HUES48 (cell line): ENCODE measurements at regions not wholly inside any gene's neighbourhood (a gene's known extent, or its start where the extent isn't known, plus 50 kb on each side); places are given as distances from the start of the nearest gene placed in this dataset.
A peak's percentile ranks its signal among the peaks of the same experiment; 100 is the strongest.

Experiments
- H3K27ac ChIP-seq: one replicate; pipeline ENCODE4 v1.7.0; 2013; ENCODE audit warnings: low read depth, low read length, inconsistent platforms
- H3K27me3 ChIP-seq: 2 replicates; pipeline ENCODE4 v1.6.1; 2013; ENCODE audit warnings: mild to moderate bottlenecking, low read length; ENCODE audit not compliant: control insufficient read depth, insufficient read depth
- H3K36me3 ChIP-seq: 2 replicates; pipeline ENCODE4 v1.6.1; 2013; ENCODE audit warnings: low read length; ENCODE audit not compliant: control insufficient read depth, insufficient read depth
- H3K4me1 ChIP-seq: 2 replicates; pipeline ENCODE4 v1.6.1; 2013; ENCODE audit warnings: mild to moderate bottlenecking, low read length; ENCODE audit not compliant: control insufficient read depth, insufficient read depth
- H3K4me3 ChIP-seq: 2 replicates; pipeline ENCODE4 v1.5.1; 2013; ENCODE audit warnings: mild to moderate bottlenecking, low read depth, low read length
- H3K9ac ChIP-seq: 2 replicates; pipeline ENCODE4 v1.6.1; 2013; ENCODE audit warnings: mild to moderate bottlenecking, low read depth, low read length, moderate library complexity
- H3K9me3 ChIP-seq: 2 replicates; pipeline ENCODE4 v1.6.1; 2013; ENCODE audit warnings: low read length; ENCODE audit not compliant: control insufficient read depth, insufficient read depth

DNA sequence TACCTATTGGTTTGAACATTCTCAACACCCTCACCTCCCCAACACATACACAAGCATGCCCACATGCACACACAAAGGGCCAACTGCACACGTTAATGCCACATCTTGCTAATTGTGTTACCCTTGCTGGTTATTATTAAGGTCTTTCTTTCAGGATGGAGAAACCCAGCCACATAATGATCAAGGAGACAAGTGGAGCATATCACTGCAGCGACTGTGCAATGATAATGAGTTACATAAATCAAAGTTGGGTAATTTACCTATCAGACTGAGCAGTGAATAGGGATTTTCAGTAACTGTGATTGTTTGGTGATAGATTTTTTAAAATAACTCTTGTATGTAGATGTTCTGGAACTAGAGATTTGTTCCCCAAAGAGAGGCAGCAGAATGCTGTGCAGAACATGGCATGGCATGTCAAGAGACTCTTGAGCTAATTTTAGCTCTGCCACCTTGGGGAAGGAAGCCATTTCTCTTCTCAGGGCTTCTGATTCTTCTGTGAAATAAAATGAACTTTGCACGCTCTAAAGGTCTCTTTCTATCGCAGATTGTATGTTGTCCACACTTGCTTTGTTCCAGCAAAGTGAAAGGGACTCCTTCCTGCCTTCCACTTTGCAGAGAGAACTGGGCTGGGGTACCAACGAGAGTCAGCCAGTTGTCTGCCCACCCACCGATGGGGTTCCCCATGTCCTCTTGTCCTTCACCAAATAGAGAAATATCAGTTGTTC lies 126.0 kb upstream of the CAMK1G start:
- Histone ChIP-seq H3K27me3 (no peaks in the 10 kb centered on the region), H3K36me3 (peaks cover 32% of the 10 kb centered on the region), H3K27ac (no peak overlapping the region), H3K4me3 (no peak overlapping the region), H3K4me1 (peaks cover 10% of the 10 kb centered on the region; the same call in 1 of the 2 replicates), H3K9ac (no peak overlapping the region), H3K9me3 (peaks cover 24% of the 10 kb centered on the region)

DNA sequence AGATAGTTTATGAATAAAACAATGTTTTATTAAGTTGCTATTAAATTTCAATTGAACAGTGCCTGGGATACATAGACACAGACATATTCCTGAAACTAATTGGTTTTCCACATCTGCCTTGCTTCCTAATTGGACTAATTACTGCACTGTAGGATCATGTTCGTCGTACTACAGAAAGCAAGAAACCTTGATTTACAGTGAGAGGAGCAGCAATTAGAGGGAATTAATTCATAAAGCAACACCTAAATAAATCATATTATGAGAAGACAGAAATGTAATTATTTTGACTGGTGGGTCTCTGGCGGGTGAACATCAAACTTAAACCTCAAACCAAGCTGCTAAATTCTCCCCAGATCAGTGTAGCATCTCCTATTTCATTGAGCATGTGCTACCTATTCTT lies 124.6 kb upstream of the CAMK1G start:
- Histone ChIP-seq H3K27me3 (no peaks in the 10 kb centered on the region), H3K9me3 (peaks cover 37% of the 10 kb centered on the region), H3K4me3 (no peak overlapping the region), H3K4me1 (peaks cover 10% of the 10 kb centered on the region; the same call in 1 of the 2 replicates), H3K27ac (no peak overlapping the region), H3K36me3 (peaks cover 32% of the 10 kb centered on the region), H3K9ac (no peak overlapping the region)

DNA sequence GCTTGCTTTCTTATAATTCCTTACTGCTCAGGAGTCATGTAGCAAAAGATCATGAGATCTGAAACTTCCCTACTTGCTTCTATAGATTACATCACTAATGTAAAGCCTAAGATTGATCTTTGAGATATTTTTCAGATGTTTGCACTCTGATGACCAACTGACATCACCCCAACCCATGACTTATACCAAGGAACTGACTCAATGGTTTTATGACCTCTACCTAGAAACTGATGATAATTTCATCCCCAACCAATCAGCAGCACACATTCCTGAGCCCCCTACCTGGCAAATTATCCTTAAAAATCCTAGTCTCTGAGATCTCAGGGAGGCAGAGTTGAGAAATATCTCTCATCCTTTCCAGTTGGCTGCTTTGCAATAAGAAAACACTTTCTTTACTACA lies 122.3 kb upstream of the CAMK1G start:
- no peak overlapping the region for H3K27ac ChIP-seq
- peaks cover 18% of the 10 kb centered on the region for H3K36me3 ChIP-seq
- H3K9me3 ChIP-seq, result peaks cover 44% of the 10 kb centered on the region
- no peak overlapping the region for H3K4me3 ChIP-seq
- H3K27me3 ChIP-seq, result no peaks in the 10 kb centered on the region
- H3K9ac ChIP-seq, result no peak overlapping the region
- H3K4me1 ChIP-seq, result no peaks in the 10 kb centered on the region

DNA sequence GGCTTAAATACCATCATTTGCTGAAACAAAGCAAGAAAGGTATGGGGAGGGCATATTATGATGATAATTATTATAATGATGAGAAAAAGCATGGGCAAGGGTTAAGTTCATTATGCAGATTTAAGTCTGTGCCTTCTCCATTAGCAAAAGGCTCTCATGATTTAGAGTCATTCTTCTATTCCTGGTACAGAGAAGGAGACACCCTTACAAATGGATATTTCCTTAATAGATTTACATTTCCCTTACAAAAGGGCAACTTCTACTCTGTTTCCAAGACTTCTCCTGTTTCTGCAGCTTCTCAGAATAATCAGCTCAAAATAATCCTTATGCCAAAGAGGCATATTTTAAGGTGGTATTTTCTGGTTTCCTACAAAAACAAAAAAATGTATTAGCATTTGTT lies 121.1 kb upstream of the CAMK1G start:
- Histone ChIP-seq H3K4me1 (no peaks in the 10 kb centered on the region), H3K9ac (no peak overlapping the region), H3K36me3 (peaks cover 6% of the 10 kb centered on the region), H3K27me3 (no peaks in the 10 kb centered on the region), H3K4me3 (no peak overlapping the region), H3K9me3 (peaks cover 44% of the 10 kb centered on the region), H3K27ac (no peak overlapping the region)

DNA sequence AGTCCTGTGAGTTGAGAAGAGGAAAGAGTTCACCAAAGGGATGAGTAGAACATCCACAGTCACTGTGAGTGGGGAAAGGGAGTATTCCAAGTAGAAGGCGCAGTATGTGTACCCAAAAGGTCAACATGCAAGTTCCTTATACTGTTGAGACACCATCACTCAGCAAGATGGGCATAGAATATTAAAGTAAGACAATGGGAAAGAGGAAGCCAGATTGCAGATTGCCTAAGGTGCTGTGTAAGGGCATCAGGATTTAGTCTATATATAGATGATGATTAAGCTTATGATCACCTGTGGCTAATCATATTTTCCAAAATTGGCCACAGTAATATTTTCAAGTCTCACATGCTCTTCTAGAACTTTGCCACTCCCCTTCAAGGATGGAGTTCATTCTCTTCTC lies 120.1 kb upstream of the CAMK1G start:
- H3K4me3 ChIP-seq, result no peak overlapping the region
- peaks cover 44% of the 10 kb centered on the region for H3K9me3 ChIP-seq
- H3K27me3 ChIP-seq, result no peaks in the 10 kb centered on the region

DNA sequence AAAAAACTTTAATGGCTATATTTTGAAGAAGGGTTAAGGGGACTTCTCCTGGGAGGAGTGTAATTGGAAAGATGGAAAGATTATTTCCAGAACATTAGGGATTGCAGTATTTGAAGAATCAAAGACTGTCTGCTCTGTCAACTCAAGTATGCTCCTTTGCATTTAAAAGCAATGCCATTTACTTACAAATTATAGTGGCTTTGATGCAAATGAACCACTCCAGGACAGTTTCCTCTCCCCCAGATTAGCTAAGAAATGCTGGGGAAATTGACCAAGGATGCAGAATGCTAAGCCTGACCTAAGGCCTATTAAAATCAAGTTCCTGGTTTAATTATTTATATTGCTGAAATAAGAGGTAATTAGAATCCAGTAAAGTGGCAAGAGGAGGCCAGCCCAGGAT lies 110.5 kb upstream of the CAMK1G start:
- H3K4me1 ChIP-seq, result peaks cover 10% of the 10 kb centered on the region; the same call in 1 of the 2 replicates
- peak overlapping the region; percentile 24; the same call in 1 of the 2 replicates for H3K4me3 ChIP-seq
- no peaks in the 10 kb centered on the region for H3K27me3 ChIP-seq
- H3K9ac ChIP-seq, result no peak overlapping the region
- H3K27ac ChIP-seq, result peak overlapping the region; percentile 14
- H3K9me3 ChIP-seq, result peaks cover 40% of the 10 kb centered on the region
- no peaks in the 10 kb centered on the region for H3K36me3 ChIP-seq

More for the DNA sequence above, 120.1 kb upstream of the CAMK1G start:
- H3K27ac ChIP-seq, result no peak overlapping the region
- H3K36me3 ChIP-seq, result no peaks in the 10 kb centered on the region
- H3K4me1 ChIP-seq, result no peaks in the 10 kb centered on the region
- no peak overlapping the region for H3K9ac ChIP-seq

DNA sequence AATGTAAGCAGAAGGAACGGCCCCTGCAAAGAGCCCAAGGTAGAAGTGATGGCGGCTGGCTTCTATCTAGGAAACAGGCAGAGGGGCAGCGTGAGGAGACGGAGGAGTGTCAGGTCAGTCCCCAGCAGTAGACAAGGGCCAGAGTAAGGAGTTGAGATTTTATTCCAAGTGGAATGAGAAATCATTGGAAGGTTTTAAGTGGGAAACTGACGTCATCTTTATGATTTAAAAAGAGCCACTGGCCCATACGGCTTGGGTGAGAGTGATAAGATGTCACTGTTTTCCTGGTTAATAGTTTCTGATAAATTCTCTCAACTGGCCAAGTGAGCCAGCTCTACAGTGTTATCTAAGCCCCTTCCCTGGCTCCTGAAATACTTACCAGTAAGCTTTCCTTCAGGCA lies 103.2 kb upstream of the CAMK1G start:
- Histone ChIP-seq H3K27me3 (no peaks in the 10 kb centered on the region), H3K27ac (no peak overlapping the region)

DNA sequence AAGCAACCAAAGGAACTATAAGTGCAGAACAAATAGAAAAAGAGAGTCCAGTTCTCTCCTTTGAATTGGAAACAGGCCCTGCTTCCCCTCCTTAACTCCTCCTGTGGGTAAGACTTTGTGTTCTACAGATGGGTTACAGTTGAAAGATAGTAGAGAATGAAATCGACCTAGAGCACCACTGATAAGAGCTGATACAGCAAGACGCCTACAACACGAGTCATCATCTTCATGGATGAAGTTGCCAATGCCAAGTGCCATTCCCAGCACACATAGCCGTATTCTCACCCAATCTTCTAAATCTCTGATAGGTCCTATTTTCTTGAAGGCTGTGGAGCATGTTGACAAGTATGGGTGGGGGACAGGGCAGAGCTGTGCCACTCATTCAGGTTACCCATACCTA lies 99.8 kb upstream of the CAMK1G start:
- H3K27ac ChIP-seq, result no peak overlapping the region
- H3K4me3 ChIP-seq, result no peak overlapping the region
- no peak overlapping the region for H3K9ac ChIP-seq
- no peaks in the 10 kb centered on the region for H3K4me1 ChIP-seq
- no peaks in the 10 kb centered on the region for H3K36me3 ChIP-seq
- H3K9me3 ChIP-seq, result no peaks in the 10 kb centered on the region
- H3K27me3 ChIP-seq, result no peaks in the 10 kb centered on the region

More for the DNA sequence above, 103.2 kb upstream of the CAMK1G start:
- Histone ChIP-seq H3K4me1 (no peaks in the 10 kb centered on the region), H3K36me3 (no peaks in the 10 kb centered on the region), H3K9me3 (no peaks in the 10 kb centered on the region), H3K4me3 (no peak overlapping the region), H3K9ac (no peak overlapping the region)

DNA sequence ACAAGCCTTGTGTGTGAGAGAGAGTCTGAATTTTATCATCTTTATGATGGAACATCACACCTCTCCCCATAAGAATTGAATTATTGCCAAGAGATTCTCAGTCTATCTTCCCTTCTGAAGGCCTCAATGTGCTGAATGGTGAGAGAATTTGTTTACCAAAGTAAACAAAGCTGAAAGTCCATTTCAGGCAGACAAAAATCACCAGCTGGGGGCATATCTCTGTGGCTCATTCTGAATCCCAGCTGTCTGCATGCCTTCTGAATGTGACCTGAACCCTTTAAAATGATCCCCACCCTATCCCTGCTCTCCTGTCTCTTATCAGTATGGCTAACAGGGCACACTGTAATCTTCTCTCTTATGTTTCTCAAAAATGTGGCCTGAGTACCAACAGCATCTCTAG lies 99.1 kb upstream of the CAMK1G start:
- H3K27ac ChIP-seq, result no peak overlapping the region
- no peaks in the 10 kb centered on the region for H3K27me3 ChIP-seq
- no peaks in the 10 kb centered on the region for H3K36me3 ChIP-seq
- no peaks in the 10 kb centered on the region for H3K9me3 ChIP-seq
- no peak overlapping the region for H3K4me3 ChIP-seq
- no peak overlapping the region for H3K9ac ChIP-seq
- H3K4me1 ChIP-seq, result no peaks in the 10 kb centered on the region

DNA sequence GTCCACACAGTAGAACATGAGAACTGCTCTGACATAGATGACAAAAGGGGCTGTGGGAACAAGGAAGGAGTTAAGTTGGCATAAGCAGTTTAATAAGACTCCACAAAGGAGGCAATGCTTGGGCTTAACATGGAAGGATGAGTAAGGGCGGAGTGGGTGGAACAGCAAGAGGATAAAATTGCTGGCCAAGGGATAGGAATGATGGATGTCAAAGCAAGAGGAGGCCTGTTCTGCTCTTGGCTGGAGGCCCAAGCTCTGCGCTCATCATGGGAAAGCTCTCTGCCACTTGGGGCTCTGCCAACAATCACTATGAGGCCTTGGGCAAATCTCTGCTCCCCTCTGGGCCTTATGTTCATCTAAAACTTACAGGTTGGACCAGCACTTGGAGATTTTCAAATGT lies 98.3 kb upstream of the CAMK1G start:
- H3K4me1 ChIP-seq, result no peaks in the 10 kb centered on the region; the same call in 1 of the 2 replicates
- no peak overlapping the region for H3K27ac ChIP-seq
- H3K9ac ChIP-seq, result no peak overlapping the region
- no peaks in the 10 kb centered on the region for H3K36me3 ChIP-seq
- no peaks in the 10 kb centered on the region for H3K27me3 ChIP-seq
- H3K9me3 ChIP-seq, result no peaks in the 10 kb centered on the region
- H3K4me3 ChIP-seq, result no peak overlapping the region

DNA sequence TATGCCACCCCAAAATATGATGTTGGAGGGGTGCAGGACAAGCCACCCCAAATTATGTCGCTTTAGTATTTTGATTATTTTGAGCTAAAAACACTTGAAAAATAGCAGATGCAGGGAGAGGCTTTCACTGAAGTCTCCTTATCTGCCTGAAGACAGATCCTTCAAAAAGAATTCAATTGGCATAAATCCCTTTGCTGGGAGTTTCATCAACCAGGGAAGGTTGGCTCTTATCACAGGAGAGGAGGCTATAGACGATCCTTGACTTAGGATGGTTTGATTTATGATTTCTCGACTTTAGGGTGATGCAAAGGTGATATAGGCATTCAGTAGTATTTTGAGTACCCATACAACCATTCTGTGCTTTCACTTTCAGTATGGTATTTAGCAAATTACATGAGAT lies 97.8 kb upstream of the CAMK1G start:
- no peaks in the 10 kb centered on the region for H3K9me3 ChIP-seq
- no peaks in the 10 kb centered on the region for H3K27me3 ChIP-seq
- no peak overlapping the region for H3K4me3 ChIP-seq
- H3K36me3 ChIP-seq, result no peaks in the 10 kb centered on the region
- H3K27ac ChIP-seq, result no peak overlapping the region
- H3K9ac ChIP-seq, result no peak overlapping the region
- no peaks in the 10 kb centered on the region; the same call in 1 of the 2 replicates for H3K4me1 ChIP-seq
